ENCODE measurements at regions not wholly inside any gene's neighbourhood (a gene's known extent, or its start where the extent isn't known, plus 50 kb on each side); places are given as distances from the start of the nearest gene placed in this dataset.

DNA sequence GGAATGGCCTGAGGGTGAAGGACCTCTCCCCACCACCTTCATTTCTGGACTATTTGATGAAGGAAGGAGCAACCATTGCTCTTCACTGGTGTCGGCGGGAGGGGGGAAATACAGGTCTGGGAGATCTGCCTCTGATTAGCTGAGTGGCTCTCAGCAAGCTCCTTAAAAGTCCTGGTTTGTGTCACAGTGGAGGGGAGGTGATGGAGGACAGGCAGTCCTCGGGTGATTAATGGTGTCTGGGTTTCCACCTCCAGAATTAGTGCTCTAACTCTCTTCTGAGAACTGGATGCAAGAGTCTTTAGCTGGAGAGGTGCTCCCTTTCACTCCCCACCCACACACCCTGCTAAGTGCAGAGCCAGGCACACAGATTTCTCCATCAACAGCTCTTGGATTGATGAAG is 83.2 kb downstream of the TTC32 start:
- TF ChIP-seq, protein P1, sequence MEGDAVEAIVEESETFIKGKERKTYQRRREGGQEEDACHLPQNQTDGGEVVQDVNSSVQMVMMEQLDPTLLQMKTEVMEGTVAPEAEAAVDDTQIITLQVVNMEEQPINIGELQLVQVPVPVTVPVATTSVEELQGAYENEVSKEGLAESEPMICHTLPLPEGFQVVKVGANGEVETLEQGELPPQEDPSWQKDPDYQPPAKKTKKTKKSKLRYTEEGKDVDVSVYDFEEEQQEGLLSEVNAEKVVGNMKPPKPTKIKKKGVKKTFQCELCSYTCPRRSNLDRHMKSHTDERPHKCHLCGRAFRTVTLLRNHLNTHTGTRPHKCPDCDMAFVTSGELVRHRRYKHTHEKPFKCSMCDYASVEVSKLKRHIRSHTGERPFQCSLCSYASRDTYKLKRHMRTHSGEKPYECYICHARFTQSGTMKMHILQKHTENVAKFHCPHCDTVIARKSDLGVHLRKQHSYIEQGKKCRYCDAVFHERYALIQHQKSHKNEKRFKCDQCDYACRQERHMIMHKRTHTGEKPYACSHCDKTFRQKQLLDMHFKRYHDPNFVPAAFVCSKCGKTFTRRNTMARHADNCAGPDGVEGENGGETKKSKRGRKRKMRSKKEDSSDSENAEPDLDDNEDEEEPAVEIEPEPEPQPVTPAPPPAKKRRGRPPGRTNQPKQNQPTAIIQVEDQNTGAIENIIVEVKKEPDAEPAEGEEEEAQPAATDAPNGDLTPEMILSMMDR (IDR thresholded peaks at IDR 0.05), result no peak

DNA sequence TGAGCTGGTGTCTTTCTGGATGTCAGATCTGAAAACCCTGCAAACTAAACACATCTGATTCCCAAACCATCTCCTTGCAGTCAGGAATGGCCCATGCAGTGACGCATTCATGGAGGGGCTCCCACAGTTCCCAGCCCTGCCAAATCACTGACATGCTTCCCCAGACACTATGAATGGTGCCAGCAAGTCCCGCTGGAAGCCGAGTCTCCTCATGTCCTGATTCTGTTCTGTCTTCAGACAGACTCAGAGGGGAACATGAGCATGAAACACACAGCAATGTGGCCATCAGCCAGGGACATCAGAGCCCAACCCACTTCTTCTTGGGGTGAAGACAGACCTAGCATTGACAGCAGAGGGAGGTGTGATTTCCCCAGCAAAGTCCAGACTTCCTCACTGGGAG is 83.7 kb downstream of the TTC32 start:
- TF ChIP-seq, protein P1 (IDR thresholded peaks at IDR 0.05), result no peak
- Histone ChIP-seq H3K27ac (no peak overlapping the region), H3K36me3 (no peaks in the 10 kb centered on the region), H3K27me3 (no peaks in the 10 kb centered on the region), H3K4me3 (no peak overlapping the region), H3K4me1 (no peaks in the 10 kb centered on the region), H3K9me3 (no peaks in the 10 kb centered on the region)
- ATAC-seq (no peak), DNase-seq (peak in 1 of 4 donors; percentile 22)
- intact Hi-C loops (cut with DNase I), result no loop called here

More for the DNA sequence above, 83.2 kb downstream of the TTC32 start:
- Histone ChIP-seq H3K4me3 (no peak overlapping the region), H3K36me3 (no peaks in the 10 kb centered on the region), H3K27ac (no peak overlapping the region), H3K27me3 (no peaks in the 10 kb centered on the region), H3K4me1 (no peaks in the 10 kb centered on the region), H3K9me3 (no peaks in the 10 kb centered on the region)
- no peak for ATAC-seq
- no peak for DNase-seq
- intact Hi-C loops (cut with DNase I), result no loop called here

DNA sequence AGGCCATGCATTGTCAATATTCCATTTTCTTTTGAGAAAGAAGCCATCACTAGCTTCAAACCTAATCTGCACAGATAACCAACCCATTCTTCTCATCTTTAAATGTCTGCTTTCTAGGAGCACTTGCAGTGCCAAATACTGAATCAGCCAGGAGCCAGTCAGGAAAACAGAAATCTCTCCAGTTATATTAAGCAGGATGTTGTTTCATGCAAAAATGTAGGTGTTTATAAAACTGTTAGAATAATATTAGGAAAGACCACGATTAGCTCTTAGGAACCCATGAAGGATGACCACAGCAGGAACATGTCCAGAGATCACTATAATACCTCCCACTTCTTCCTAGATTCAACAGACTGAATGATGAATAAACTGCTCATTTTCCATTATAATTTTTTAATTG is 86.0 kb downstream of the TTC32 start:
- Histone ChIP-seq H3K4me1 (no peaks in the 10 kb centered on the region), H3K9me3 (no peaks in the 10 kb centered on the region), H3K27me3 (no peaks in the 10 kb centered on the region), H3K36me3 (no peaks in the 10 kb centered on the region), H3K4me3 (no peak overlapping the region), H3K27ac (no peak overlapping the region)
- no peak for DNase-seq
- TF ChIP-seq, protein P1 (IDR thresholded peaks at IDR 0.05), result no peak
- intact Hi-C loops (cut with DNase I), result no loop called here
- ATAC-seq, result no peak

DNA sequence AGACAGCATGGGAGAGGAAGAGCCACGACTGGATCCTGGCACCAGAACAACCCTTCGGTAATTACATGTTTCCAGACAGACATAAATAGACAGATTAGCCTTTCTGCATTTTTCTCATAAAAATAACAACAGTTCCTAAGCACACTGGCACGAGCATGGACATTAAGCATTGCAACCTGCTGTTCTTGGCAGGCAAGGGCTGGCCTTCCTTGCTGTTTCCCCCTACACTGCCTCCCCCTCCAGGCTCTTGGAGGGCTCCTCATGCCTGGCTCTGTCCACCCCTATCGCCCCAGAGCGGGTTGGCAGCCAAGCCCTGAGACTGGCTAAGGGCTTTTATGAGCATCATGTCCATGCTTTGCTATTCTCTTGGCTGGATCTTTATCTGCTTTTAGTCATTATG is 89.6 kb downstream of the TTC32 start:
- no peak for ATAC-seq
- H3K27me3 ChIP-seq, result no peaks in the 10 kb centered on the region
- no peak overlapping the region for H3K4me3 ChIP-seq
- intact Hi-C loops (cut with DNase I), result no loop called here
- H3K27ac ChIP-seq, result no peak overlapping the region
- H3K4me1 ChIP-seq, result no peaks in the 10 kb centered on the region
- no peaks in the 10 kb centered on the region for H3K9me3 ChIP-seq
- TF ChIP-seq, protein P1 (IDR thresholded peaks at IDR 0.05), result no peak
- DNase-seq, result peak in 1 of 4 donors; percentile 21
- no peaks in the 10 kb centered on the region for H3K36me3 ChIP-seq

DNA sequence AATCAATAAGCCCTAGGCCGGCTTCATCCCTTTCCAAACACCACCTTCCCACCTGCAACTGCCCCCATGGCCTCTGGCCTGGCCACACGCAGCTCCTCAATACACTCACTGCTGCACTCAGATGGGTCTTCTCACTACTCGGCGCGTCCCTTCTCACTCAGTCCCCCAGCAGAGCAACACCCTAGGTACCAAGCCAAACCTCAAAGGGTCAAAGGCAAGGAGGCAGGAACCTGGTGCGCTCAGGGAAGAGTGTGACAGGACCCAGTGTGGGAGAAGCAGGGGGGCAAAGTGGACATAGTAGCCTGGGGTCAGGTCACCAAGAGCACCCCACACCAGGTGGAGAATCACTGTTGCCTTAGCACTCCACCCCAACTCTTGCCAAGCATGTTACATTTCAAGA is 90.6 kb downstream of the TTC32 start:
- TF ChIP-seq, protein P1 (IDR thresholded peaks at IDR 0.05), result no peak
- ATAC-seq (no peak), DNase-seq (no peak)
- Histone ChIP-seq H3K36me3 (no peaks in the 10 kb centered on the region), H3K9me3 (no peaks in the 10 kb centered on the region), H3K4me1 (no peaks in the 10 kb centered on the region), H3K27me3 (no peaks in the 10 kb centered on the region), H3K4me3 (no peak overlapping the region), H3K27ac (no peak overlapping the region)
- intact Hi-C loops (cut with DNase I), result no loop called here

Measured in left lung (tissue), 4 donors.